ENCODE measurements at regions not wholly inside any gene's neighbourhood (a gene's known extent, or its start where the extent isn't known, plus 50 kb on each side); places are given as distances from the start of the nearest gene placed in this dataset.

DNA sequence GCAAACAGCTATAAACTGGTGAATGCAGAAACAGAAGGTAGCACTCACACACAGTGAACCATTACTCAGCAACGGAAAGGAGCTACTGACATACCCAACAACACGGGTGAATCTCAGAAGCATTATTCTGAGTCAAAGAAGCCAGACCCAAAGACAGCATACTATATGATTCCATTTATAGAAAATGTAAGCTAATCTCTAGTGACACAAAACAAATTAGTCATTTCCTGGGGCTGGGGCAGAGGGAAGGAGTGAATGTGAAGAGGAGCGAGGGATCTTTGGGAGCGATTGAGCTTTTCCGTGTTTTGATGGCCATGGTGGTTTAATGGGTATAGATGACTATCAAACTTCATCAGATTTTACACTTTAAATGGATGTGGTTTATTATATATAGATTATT is 614.6 kb downstream of the DHX35 start:
- TF ChIP-seq CTCF (tag by site-specific recombination; IDR thresholded peaks at IDR 0.05) (no peak), KLF9 (tag by site-specific recombination; IDR thresholded peaks at IDR 0.05; ENCODE audit: low read depth) (no peak), ZNF555 (tag by site-specific recombination; conservative IDR thresholded peaks at IDR 0.05) (no peak), KLF1 (tag by site-specific recombination; IDR thresholded peaks at IDR 0.05) (no peak), GLI4 (tag by site-specific recombination; IDR thresholded peaks at IDR 0.05) (no peak), HOXA7 (CRISPR knock-in tag; IDR thresholded peaks at IDR 0.05; ENCODE audit: borderline replicate concordance) (no peak), GLIS1 (tag by site-specific recombination; IDR thresholded peaks at IDR 0.05) (no peak), ZNF138 (tag by site-specific recombination; IDR thresholded peaks at IDR 0.05; ENCODE audit: borderline replicate concordance) (no peak)
- TF ChIP-seq, protein P1, sequence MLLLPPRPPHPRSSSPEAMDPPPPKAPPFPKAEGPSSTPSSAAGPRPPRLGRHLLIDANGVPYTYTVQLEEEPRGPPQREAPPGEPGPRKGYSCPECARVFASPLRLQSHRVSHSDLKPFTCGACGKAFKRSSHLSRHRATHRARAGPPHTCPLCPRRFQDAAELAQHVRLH (tag by site-specific recombination; IDR thresholded peaks at IDR 0.05): no peak

Measured in HEK293 (cell line).